Keratinocyte (primary cell): ENCODE measurements at regions not wholly inside any gene's neighbourhood (a gene's known extent, or its start where the extent isn't known, plus 50 kb on each side); places are given as distances from the start of the nearest gene placed in this dataset.

ENCODE experiments used
- DNase-seq: peaks from one replicate; pipeline ENCODE4 v3.0.0-alpha.2; 2011; ENCODE audit warnings: low read depth, missing footprints, low spot score
- FAIRE-seq: peaks from 2 replicates; lab custom pipeline; 2011; peaks lifted over from hg19 to GRCh38; lab: Jason Lieb, UNC
- H2AFZ ChIP-seq: 2 replicates; pipeline ENCODE4 v1.6.0; 2012; ENCODE audit warnings: low read length, control low read depth, inconsistent platforms; ENCODE audit not compliant: control insufficient read depth
- H3K27ac ChIP-seq: 2 replicates; pipeline ENCODE4 v1.5.1; 2011; ENCODE audit warnings: low read length; ENCODE audit not compliant: control insufficient read depth, insufficient read depth
- H3K27me3 ChIP-seq: 3 replicates; pipeline ENCODE4 v1.6.0; 2011; ENCODE audit warnings: low read length; ENCODE audit not compliant: control insufficient read depth, insufficient read depth; ENCODE audit errors: extremely low read depth
- H3K36me3 ChIP-seq, 2 experiments: 2 replicates in 1 of 2; 3 replicates in 1 of 2; pipeline ENCODE4 v1.5.1; 2011; ENCODE audit warnings: low read length in 2 of 2, mild to moderate bottlenecking in 1 of 2; ENCODE audit not compliant: control insufficient read depth in 2 of 2, insufficient read depth in 2 of 2; ENCODE audit errors: extremely low read depth in 1 of 2
- H3K4me1 ChIP-seq: 3 replicates; pipeline ENCODE4 v1.5.1; 2011; ENCODE audit warnings: low read length; ENCODE audit not compliant: control insufficient read depth, insufficient read depth; ENCODE audit errors: extremely low read depth
- H3K4me2 ChIP-seq: 3 replicates; pipeline ENCODE4 v1.6.0; 2011; ENCODE audit warnings: low read depth, low read length; ENCODE audit not compliant: control insufficient read depth, insufficient read depth; ENCODE audit errors: extremely low read depth
- H3K4me3 ChIP-seq, 3 experiments: fragments of 200-600 bp in 1 of 3; sonication (generic) in 1 of 3; 2 replicates in 2 of 3; 3 replicates in 1 of 3; pipeline ENCODE4 v1.5.1; 2011 to 2016; ENCODE audit warnings: low read length in 3 of 3, mild to moderate bottlenecking in 3 of 3, control low read depth in 2 of 3, inconsistent platforms in 1 of 3, low read depth in 1 of 3, mixed read lengths in 1 of 3, mixed run types in 1 of 3, moderate library complexity in 1 of 3; ENCODE audit not compliant: control insufficient read depth in 2 of 3, insufficient read depth in 2 of 3; ENCODE audit errors: extremely low read depth in 1 of 3
- H3K79me2 ChIP-seq: 2 replicates; pipeline ENCODE4 v1.6.0; 2012; ENCODE audit warnings: low read length; ENCODE audit not compliant: control insufficient read depth, insufficient read depth
- H3K9ac ChIP-seq: 3 replicates; pipeline ENCODE4 v1.6.0; 2011; ENCODE audit warnings: low read length; ENCODE audit not compliant: control insufficient read depth, insufficient read depth; ENCODE audit errors: extremely low read depth
- H3K9me1 ChIP-seq: 3 replicates; pipeline ENCODE4 v1.6.0; 2011; ENCODE audit warnings: low read length; ENCODE audit not compliant: control insufficient read depth, insufficient read depth; ENCODE audit errors: extremely low read depth
- H3K9me3 ChIP-seq: 2 replicates; pipeline ENCODE4 v1.5.1; 2012; ENCODE audit warnings: low read depth, low read length; ENCODE audit not compliant: control insufficient read depth
- H4K20me1 ChIP-seq: 3 replicates; pipeline ENCODE4 v1.6.0; 2011; ENCODE audit warnings: low read length; ENCODE audit not compliant: control insufficient read depth, insufficient read depth; ENCODE audit errors: extremely low read depth
- EZH2 ChIP-seq: IDR thresholded peaks from one replicate; pipeline ENCODE4 v1.6.1; 2012; ENCODE audit warnings: inconsistent platforms, mild to moderate bottlenecking, low read length, moderate library complexity
- dilution Hi-C: fragments of 300-500 bp; cut with MboI; formaldehyde crosslinking; loops from one replicate; pipeline ENCODE4 v1.7.0; 2020; ENCODE audit warnings: low sequenced_read_pairs; ENCODE audit not compliant: extremely low pct_ligation_motif_present
- TF ChIP-seq, protein P1 (sequence below), 3 experiments: IDR thresholded peaks in 1 of 3; conservative IDR thresholded peaks in 1 of 3; optimal IDR thresholded peaks in 1 of 3; 2 replicates in 2 of 3; 3 replicates in 1 of 3; pipeline versions ENCODE3 to v1.5.1; 2011; ENCODE audit warnings: low read length in 3 of 3, mild to moderate bottlenecking in 3 of 3, moderate library complexity in 2 of 3, control low read depth in 1 of 3, inconsistent platforms in 1 of 3; ENCODE audit not compliant: insufficient read depth in 2 of 3; ENCODE audit errors: extremely low read depth in 1 of 3

GRCh38 chrX:31006027-31006426 is 65.8 kb downstream of the FTHL17 start:
- no peaks in the 10 kb centered on the region for H3K9me3 ChIP-seq
- no peak for DNase-seq

GRCh38 chrX:30997411-30997810 is 74.4 kb downstream of the FTHL17 start:
- Histone ChIP-seq H3K9me3 (no peaks in the 10 kb centered on the region), H3K27ac (no peak overlapping the region), H3K9me1 (no peaks in the 10 kb centered on the region), H3K4me3 (no peak overlapping the region), H3K79me2 (no peaks in the 10 kb centered on the region), H3K27me3 (no peaks in the 10 kb centered on the region), H3K36me3 (no peaks in the 10 kb centered on the region), H2AFZ (no peak overlapping the region), H3K4me1 (no peaks in the 10 kb centered on the region), H3K9ac (no peak overlapping the region), H3K4me2 (no peak overlapping the region), H4K20me1 (no peaks in the 10 kb centered on the region)
- dilution Hi-C loops = no loop called here
- FAIRE-seq (no peak), DNase-seq (no peak)
- TF ChIP-seq, protein P1, sequence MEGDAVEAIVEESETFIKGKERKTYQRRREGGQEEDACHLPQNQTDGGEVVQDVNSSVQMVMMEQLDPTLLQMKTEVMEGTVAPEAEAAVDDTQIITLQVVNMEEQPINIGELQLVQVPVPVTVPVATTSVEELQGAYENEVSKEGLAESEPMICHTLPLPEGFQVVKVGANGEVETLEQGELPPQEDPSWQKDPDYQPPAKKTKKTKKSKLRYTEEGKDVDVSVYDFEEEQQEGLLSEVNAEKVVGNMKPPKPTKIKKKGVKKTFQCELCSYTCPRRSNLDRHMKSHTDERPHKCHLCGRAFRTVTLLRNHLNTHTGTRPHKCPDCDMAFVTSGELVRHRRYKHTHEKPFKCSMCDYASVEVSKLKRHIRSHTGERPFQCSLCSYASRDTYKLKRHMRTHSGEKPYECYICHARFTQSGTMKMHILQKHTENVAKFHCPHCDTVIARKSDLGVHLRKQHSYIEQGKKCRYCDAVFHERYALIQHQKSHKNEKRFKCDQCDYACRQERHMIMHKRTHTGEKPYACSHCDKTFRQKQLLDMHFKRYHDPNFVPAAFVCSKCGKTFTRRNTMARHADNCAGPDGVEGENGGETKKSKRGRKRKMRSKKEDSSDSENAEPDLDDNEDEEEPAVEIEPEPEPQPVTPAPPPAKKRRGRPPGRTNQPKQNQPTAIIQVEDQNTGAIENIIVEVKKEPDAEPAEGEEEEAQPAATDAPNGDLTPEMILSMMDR (optimal IDR thresholded peaks at IDR 0.05 in 1 of 3, IDR thresholded peaks at IDR 0.05 in 1 of 3, conservative IDR thresholded peaks at IDR 0.05 in 1 of 3; ENCODE audit: extremely low read depth in 1 of 3, insufficient read depth in 2 of 3, low read length in 3 of 3) = no peak
- no peak for TF ChIP-seq EZH2

More at GRCh38 chrX:31006027-31006426, 65.8 kb downstream of the FTHL17 start:
- Histone ChIP-seq H3K79me2 (no peaks in the 10 kb centered on the region), H4K20me1 (no peaks in the 10 kb centered on the region), H3K4me3 (no peak overlapping the region), H2AFZ (no peak overlapping the region), H3K27ac (no peak overlapping the region), H3K27me3 (no peaks in the 10 kb centered on the region), H3K9me1 (no peaks in the 10 kb centered on the region), H3K36me3 (no peaks in the 10 kb centered on the region), H3K9ac (no peak overlapping the region), H3K4me1 (no peaks in the 10 kb centered on the region), H3K4me2 (no peak overlapping the region)
- FAIRE-seq = no peak
- dilution Hi-C loops = no loop called here
- no peak for TF ChIP-seq EZH2
- TF ChIP-seq, protein P1 (optimal IDR thresholded peaks at IDR 0.05 in 1 of 3, IDR thresholded peaks at IDR 0.05 in 1 of 3, conservative IDR thresholded peaks at IDR 0.05 in 1 of 3; ENCODE audit: extremely low read depth in 1 of 3, insufficient read depth in 2 of 3, low read length in 3 of 3) = no peak
